HL-60 (cell line): ENCODE measurements at regions not wholly inside any gene's neighbourhood (a gene's known extent, or its start where the extent isn't known, plus 50 kb on each side); places are given as distances from the start of the nearest gene placed in this dataset.

Experiments
- GABPA ChIP-seq: IDR thresholded peaks from 2 replicates; pipeline ENCODE4 v1.6.1; 2012; ENCODE audit warnings: low read depth
- POLR2AphosphoS5 ChIP-seq: IDR thresholded peaks from 2 replicates; pipeline ENCODE4 v1.6.1; 2012; ENCODE audit warnings: low read depth
- TF ChIP-seq, protein P1 (sequence below): IDR thresholded peaks from one replicate; pipeline ENCODE4 v1.5.1; 2011; ENCODE audit warnings: low read length, control low read depth, inconsistent platforms; ENCODE audit not compliant: insufficient read depth

GRCh38 chr18:39489431-39489830 lies 1923.8 kb upstream of the CELF4 start:
- TF ChIP-seq, protein P1, sequence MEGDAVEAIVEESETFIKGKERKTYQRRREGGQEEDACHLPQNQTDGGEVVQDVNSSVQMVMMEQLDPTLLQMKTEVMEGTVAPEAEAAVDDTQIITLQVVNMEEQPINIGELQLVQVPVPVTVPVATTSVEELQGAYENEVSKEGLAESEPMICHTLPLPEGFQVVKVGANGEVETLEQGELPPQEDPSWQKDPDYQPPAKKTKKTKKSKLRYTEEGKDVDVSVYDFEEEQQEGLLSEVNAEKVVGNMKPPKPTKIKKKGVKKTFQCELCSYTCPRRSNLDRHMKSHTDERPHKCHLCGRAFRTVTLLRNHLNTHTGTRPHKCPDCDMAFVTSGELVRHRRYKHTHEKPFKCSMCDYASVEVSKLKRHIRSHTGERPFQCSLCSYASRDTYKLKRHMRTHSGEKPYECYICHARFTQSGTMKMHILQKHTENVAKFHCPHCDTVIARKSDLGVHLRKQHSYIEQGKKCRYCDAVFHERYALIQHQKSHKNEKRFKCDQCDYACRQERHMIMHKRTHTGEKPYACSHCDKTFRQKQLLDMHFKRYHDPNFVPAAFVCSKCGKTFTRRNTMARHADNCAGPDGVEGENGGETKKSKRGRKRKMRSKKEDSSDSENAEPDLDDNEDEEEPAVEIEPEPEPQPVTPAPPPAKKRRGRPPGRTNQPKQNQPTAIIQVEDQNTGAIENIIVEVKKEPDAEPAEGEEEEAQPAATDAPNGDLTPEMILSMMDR: no peak
- TF ChIP-seq GABPA (no peak), POLR2AphosphoS5 (no peak)
